CD4-positive, alpha-beta T cell treated with Interleukin-15 for 1 hour (primary cell): ENCODE measurements at regions not wholly inside any gene's neighbourhood (a gene's known extent, or its start where the extent isn't known, plus 50 kb on each side); places are given as distances from the start of the nearest gene placed in this dataset.
"Not testable (repeated sequence)": the region's sequence is repeated elsewhere in the genome, so short reads cannot be mapped to it uniquely, and the experiment has no call there.

Experiments
- DNase-seq: peaks from one replicate; pipeline ENCODE4 v3.0.0-alpha.2; 2020

DNA sequence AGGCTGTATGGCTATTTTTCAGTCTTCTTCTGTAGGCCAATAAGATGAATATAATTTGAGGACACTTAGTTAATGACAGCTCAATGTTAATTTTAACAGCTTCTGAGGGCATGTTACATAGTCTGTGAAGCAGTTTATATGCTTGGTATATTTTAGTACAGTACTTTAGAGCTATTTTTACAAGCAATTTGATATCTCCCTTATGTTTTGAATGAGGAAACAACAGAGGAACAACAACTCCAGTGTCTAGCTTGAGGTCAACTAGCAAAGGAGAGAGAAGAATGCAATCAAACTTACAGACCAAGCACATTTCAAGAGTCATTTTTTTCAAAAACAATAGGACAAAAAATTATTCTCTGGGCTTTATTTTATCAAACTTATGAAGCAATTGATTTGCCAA is 469.1 kb upstream of the DCN start:
- no peak for DNase-seq

GRCh38 chr12:91643763-91644162 is 461.1 kb upstream of the DCN start:
- no peak for DNase-seq

DNA sequence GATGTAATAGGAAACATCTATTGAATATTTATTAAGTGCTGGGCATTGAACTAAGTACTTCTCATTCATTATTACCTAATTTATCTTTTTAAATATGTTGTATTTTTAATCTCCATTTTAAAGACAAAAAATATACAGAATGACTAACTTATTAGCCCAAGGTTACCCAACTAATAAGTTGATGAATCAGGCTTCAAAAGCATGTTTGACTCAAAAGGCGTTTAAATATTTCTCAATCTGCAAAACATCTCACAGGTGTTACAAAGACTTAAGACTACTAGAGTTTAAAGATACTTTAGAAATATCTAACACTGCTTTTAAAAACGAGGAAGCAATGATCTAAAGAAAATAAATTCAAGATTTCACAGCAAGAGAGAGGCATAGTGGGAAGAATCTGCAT is 457.4 kb upstream of the DCN start:
- no peak for DNase-seq

DNA sequence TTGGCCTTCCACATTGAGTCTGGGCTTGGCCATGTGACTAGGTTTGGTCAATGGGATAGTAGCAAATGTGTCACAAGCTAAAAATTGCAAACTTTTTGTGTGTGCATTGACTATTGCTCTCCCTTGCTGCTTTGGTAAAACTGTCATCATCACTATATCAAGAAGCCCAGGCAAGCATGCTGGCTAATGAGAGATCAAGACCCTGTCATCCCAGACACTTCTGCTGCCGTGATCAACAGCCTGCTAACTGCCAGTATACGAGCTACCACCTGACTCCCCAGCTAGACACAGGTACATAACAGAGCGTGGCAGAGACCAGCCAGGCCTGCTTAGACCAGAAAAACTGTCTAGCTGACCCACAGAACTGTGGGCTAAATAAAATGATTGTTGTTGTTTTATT is 456.7 kb upstream of the DCN start:
- DNase-seq = no peak

- DNase-seq = no peak
Measured at GRCh38 chr12:91637789-91638624, 455.4 kb upstream of the DCN start.

- no peak for DNase-seq
Measured at GRCh38 chr12:91636721-91637120, 454.1 kb upstream of the DCN start.

- not testable (repeated sequence) for DNase-seq
Measured at GRCh38 chr12:91634386-91634713, 451.7 kb upstream of the DCN start.

DNA sequence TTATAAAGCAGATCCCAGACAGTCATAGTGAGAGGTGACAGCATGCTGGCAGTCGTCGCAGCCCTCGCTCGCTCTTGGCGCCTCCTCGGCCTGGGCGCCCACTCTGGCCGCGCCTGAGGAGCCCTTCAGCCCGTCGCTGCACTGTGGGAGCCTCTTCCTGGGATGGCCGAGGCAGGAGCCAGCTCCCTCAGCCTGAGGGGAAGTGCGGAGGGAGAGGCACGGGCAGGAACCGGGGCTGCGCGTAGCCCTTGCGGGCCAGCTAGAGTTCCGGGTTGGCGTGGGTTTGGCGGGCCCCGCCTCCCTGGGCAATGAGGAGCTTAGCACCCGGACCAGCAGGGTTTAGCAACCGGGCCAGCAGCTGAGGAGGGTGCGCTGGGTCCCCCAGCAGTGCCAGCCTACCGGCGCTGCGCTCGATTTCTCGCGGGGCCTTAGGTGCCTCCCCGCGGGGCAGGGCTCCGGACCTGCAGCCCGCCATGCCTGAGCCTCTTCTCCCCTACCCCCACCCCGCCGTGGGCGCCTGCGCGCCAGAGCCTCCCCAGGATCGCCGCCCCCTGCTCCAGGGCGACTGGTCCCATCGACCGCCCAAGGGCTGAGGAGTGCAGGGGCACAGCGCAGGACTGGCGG is 451.2 kb upstream of the DCN start:
- DNase-seq = no peak

- no peak for DNase-seq
Measured at GRCh38 chr12:91633206-91633605, 450.6 kb upstream of the DCN start.

GRCh38 chr12:91632042-91632786 is 449.6 kb upstream of the DCN start:
- no peak for DNase-seq

- DNase-seq = no peak
Measured at GRCh38 chr12:91630596-91631293, 448.1 kb upstream of the DCN start.

DNA sequence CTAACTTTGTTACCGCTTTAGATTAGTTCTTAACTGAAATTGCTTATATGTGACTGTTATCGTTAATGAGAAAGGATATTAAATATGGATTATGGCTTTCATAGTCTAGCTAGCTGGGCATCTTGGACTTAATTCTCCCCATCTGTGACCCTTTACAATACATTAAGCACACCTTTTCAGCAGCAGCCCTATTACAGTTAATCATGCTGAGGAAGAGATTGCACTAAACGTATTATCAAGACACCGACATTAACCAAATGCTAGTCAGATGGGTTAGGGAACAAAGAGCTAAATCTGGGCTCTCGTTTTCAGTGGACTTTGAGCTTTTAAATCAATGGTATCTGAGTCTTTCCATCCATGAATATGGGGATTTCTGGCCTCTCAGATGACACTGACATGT is 447.5 kb upstream of the DCN start:
- no peak for DNase-seq

DNA sequence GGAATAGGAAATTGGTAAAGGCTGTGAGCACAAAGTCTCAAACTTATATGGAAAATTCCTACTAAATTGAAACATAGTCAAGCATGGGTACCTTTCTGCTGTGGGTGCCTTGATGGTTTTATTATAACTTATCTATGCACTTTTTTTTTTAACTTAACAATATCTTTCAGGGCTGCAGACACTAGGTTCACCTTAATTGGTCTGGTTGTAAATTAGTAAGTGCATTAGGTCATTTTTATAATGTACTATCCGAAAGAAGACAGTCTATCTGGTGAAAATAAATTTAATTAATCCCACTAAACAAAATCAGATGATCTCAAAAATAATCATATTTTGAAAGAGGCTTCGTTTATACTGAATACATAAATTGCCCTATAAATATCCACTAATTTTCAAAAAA is 446.8 kb upstream of the DCN start:
- no peak for DNase-seq

DNA sequence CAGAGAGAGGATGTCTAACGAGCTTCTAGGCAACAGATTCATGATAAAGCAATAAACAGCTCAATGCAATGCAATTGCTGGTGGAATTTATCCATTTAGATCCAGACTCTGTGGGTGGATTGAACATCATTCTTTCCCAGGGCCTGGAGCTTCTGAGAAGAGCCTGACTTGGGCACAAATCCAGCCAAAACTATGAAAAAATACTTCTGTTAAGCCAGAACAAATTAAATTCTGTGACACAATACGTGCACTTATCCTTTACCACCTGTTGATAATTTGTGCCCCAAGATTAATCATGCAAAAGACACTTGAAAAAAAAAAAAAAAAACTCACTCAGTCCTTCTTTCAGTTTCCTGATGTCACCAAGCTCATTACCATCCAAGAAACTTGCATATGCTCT is 446.0 kb upstream of the DCN start:
- DNase-seq = no peak

DNA sequence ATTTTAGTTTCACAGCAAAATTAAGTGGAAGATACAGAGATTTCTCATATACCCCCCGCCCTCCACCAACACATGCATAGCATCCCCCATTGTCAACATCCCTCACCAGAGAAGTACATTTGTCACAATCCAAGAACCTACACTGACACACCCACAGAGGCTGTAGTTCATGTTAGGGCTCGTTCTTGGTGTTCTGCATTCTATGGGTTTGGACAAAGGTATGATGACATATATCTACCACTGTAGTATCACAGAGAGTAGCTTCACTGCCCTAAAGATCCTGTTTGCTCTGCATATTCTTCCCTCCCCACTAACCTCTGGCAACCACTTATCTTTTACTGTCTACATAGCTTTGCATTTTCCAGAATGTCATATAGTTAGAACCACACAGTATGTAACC is 444.6 kb upstream of the DCN start:
- no peak for DNase-seq

- DNase-seq = no peak
Measured at GRCh38 chr12:91622981-91623380, 440.4 kb upstream of the DCN start.

DNA sequence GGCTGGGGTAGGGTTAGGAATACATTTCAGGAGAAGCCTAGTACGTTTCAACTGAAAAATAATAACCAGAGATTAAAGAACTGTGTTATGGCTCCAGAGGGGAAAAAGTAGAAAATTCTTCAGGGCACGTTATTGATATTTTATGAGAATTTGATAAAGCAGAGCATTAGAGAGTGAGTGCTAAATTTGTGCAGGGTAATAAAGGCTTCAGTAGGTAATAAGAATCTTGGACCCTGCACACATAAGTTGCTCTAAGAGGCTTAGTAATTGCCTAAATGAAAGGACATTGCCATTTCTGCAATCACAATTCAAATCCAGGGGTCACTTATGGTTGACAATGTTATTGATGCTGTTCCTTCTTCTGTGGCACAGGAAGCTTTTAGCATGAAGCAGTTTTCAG is 439.4 kb upstream of the DCN start:
- no peak for DNase-seq

- DNase-seq = no peak
Measured at GRCh38 chr12:91620992-91621391, 438.4 kb upstream of the DCN start.

DNA sequence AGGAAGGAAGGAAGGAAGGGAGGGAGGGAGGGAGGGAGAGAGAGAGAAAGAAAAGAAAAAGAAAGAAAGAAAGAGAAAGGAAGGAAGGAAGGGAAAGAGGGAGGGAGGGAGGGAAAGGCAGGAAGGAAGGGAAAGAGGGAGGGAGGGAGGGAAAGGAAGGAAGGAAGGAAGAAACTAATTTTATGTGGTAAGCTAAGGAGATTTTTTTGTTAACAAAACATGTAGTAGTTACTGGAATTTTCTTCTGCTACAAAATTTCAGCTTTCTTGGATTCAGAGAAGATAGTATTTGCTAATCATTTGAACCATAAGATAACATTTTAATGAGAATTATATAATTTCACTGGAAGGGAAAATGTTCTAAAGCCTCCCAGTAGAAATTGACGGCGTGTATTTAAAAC is 437.8 kb upstream of the DCN start:
- DNase-seq = no peak

DNA sequence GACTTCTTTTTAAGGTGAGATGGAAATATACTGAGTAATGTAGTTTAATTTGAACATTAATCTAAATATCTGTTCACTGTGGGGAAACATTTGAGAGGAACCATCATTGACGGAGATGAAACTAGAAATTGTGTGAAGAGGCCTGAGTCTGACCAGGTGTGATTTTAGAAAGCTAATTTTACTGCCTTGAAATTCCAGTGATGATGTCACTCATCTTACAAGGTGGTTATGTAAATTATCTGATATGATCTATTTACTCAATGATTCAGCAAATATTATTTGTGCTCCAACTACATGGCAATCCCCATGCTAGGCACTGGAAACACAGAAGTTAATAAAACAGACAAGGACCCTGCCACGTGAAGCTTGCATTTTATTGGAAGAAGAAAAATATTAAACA is 435.7 kb upstream of the DCN start:
- no peak for DNase-seq

GRCh38 chr12:91617818-91618217 is 435.2 kb upstream of the DCN start:
- no peak for DNase-seq

- DNase-seq = no peak
Measured at GRCh38 chr12:91616416-91616815, 433.8 kb upstream of the DCN start.

GRCh38 chr12:91613223-91613779 is 430.7 kb upstream of the DCN start:
- DNase-seq = no peak
